ENCODE measurements at regions not wholly inside any gene's neighbourhood (a gene's known extent, or its start where the extent isn't known, plus 50 kb on each side); places are given as distances from the start of the nearest gene placed in this dataset.

DNA sequence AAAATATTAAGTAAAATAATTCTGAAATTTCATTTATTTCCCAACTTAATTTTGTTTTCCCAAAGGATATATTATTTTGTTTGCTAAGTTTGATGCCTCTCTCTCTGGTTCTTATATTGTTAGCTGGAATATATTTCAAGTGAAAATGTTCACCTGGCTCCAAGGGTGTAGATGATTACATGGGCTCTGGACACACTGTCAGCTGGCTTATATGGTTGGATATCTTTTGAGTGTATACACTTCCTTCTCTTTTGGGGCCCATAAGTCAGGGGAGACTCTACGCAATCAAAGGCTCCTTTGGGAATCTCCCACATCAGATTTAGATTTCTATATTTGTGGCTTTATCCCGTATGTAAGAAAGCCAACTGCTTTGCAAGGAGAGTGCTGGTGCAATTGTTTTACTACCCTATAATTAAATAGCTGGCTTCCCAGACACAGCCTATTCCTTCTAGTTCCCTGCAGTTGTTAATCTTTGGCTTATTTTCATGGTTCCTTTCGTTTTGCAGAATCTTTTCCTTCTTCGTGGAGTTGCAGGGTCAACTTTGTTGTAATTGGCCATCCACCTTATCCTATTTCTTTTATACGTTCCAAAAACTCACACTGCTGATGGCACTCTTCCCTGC lies 225.7 kb downstream of the DPH6 start:
- no peak for DNase-seq

DNA sequence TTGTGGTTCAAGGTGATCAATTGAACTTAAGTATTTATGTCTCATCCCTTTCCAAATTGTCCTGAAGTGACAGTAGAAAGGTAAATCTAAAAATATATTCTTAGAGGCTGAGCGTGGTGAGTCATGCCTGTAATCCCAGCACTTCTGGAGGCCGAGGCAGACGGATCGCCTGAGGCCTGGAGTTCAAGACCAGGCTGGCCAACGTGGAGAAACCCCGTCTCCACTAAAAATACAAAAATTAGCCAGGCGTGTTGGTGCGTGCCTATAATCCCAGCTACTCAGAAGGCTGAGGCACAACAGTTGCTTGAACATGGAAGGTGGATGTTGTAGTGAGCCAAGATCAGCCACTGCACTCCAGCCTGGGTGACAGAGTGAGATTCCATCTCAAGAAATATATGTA lies 226.6 kb downstream of the DPH6 start:
- no peak for DNase-seq

DNA sequence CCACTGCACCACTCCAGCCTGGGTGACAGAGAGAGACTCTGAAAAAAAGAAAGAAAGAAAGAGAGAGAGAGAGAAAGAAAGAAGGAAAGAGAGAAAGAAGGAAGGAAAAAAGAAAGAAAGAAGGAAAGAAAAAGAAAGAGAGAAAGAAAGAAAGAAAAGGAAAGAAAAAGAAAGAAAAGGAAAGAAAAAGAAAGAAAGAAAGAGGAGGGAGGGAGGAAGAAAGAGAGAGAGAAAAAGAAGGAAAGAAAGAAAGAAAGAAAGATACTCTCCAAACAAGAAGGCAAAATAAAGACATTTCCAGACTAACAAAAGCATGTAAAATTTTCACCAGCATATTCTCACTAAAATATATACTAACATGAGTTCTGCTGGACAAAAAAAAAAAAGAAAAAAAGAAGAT lies 228.7 kb downstream of the DPH6 start:
- no peak for DNase-seq

DNA sequence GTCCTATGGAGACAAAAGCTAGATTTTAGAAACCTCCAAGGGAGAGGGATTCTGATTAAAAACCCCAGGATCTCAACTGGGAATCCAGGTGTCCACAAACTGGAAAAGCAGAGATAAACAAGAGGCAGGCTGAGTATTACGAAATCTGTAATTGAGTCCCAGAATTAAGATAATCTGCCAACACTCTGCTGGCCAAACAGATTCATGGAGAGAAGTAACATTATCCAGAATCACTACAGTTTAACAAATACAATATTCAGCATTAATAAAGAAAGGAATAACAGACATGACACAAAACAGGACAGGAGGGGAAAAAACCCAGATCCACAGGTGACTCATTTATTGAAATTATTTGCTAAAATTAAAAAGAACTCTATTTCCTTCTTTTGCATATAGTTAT lies 227.2 kb upstream of the NANOGP8 start:
- DNase-seq: no peak

DNA sequence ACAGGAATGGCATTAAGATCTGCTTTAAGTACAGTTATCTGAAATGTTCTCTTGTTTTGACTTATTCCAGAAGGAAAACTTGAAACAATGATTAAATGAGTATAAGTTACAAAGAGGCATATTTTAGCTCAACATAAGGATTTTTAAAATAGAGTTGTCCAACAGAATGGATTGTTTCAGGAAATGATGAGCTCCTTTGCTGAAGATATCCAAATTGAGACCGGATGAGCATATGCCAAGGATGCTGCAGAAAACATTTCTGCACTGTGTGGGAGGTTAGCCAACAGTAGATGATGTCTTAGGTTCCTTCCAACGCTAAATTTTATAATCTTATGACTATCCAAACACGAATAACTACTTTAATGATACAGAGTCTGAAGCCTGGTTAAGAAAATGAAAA lies 226.5 kb upstream of the NANOGP8 start:
- DNase-seq: no peak

DNA sequence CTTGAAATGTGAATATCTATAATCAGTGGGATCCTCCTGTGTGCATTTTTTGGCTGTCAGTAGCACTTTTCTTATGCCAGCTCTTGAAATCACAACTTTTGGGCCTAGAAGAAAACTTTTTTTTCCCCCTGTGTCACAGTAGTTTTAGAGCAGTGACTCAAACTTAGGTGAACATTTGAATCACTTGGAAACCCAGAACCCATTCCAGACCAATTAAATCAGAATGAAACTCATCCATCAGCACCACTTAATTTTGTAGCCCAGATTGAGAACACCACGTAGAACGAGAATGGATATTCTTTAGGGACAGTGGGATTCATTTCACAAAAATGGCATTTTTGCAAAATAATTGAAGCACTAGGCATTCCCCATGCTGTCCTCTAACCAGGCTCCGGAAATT lies 224.8 kb upstream of the NANOGP8 start:
- no peak for DNase-seq

DNA sequence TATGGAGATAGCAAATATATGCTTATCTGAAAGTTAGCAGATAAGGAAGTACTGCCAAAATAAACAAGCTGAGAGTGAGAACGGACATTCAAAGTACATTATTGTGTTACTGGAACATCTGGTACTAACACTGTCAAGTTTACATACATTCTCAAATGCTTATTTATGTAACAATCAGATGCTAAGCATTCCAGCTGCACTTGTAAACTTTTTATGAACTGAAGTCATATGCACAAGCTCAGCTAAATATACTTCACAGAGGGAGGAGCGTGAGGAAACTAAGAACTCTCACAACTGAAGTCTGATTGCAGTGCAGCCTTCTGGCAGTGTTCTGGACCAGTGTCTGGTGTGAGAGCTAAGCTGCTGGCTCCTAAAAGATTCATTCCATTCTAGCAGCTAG lies 223.7 kb upstream of the NANOGP8 start:
- no peak for DNase-seq

DNA sequence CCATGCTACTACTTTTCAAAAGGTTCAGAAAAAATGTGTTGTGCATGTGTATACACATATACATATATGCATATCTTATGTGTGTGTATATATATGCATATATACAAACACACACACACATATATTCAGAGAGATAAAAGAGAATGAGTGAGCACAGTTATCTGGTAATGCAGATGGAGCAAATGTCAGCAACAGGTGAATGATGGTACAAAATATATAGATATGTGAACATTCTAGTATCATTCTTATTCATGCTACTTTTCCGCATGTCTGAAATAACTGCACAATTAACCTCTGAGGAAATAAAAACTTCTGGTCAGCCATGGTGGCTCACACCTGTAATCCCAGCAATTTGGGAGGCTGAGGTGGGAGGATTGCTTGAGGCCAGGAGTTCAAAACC lies 222.6 kb upstream of the NANOGP8 start:
- no peak for DNase-seq

DNA sequence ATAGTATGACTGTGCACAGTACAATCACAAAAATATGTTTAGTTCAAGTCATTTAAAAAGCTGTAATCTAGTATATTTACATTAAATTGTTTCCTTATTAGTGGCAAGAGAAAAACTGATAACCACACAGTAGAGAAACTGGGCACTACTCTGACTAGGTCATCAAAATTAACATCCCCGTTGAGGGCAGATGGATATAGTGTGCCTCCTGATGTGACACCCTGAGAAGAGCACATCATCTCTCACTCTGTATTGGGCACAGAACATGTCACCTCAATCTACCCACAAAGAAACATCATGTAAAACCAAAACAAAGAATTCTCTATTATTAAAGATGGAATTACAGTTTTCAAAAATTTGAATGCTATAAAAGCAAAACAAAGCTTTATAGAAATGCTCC lies 221.9 kb upstream of the NANOGP8 start:
- no peak for DNase-seq

DNA sequence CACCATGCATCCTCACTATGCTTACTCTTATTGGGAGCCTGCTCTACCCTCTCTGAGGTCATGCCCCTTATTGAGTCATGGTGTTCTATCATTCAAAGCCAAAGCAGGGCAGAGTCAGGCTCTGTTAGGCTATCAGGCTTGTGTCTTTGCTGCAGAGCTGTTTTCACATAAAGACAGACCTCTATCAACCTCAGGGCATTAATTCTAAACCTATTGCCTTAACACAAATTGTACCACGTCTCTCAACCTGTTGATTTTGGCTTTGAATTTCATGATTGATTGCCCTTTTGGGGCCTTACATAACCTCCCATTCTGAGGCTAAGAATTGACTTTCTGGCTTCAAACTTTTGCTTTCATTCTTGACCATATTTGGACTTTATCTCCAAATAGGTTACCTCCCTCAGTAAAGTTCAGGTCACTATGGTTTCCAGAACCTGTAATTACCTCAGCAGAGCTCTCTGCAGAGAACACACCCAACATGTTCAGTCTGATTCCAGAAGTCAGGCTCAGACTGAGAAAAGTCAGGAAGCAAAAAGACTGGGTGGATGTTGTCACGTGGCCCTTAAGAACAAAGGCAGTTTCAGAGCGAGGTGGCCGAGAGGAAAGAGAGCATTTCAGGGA lies 221.4 kb upstream of the NANOGP8 start:
- no peak for DNase-seq

DNA sequence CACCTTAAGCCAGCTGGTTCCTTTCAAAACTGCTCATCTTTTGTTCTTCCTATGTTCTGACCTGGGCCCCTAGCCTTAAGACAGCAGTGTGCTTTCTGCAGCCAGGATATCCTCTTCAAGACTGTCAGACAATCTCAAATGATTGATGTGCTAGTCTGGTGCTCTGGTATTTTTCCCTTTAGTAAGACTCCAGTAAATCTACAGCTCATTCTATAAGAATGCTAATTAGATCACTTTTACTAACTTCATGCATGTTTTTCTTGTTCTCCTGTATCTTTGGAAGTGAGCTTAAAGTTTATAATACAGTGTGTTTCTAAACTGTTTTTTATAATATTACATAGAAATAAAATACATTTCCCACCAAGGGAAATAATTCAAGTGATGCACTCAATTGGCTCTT lies 220.9 kb upstream of the NANOGP8 start:
- DNase-seq: no peak

DNA sequence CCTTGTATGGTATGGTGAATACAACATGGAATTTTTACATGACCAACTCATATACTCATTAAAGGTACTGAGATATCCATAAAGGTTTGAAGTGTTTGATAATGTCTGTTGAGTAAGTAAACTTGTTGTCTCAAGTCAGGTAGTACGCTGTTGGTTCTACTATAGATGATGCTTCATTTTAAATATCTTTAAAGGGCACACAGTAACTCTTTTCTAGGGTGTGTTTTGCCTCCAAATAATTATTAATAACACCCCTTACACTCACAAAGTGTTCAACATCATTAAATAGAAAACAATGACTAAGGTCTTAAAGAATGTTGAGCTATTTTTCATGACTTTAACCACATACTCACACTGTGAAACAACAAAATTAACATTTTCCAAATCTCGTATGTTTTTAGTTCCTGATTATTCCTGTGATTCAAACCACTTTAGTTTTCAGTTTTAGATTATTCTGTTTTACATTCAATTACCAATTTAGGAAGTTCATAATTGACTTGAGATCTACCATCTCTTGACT lies 220.0 kb upstream of the NANOGP8 start:
- no peak for DNase-seq

DNA sequence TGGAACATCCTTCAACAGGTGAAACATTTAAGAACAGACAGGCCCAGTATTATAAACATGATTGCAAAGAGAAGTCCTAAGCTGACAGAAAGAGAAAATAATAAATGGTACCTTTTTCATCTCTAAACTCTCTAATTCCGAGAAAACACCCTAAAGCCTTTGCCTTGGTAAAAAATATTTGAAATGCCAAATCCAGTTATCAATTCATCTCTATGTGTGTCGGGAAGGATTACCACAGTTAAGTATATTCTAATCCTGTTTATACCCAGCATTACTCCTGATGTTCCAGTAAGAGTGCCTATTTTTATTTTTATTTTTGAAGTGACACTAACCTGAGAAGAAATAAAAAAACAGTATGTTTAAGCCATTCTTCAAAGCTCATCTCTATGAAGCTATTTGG lies 219.3 kb upstream of the NANOGP8 start:
- DNase-seq: no peak

DNA sequence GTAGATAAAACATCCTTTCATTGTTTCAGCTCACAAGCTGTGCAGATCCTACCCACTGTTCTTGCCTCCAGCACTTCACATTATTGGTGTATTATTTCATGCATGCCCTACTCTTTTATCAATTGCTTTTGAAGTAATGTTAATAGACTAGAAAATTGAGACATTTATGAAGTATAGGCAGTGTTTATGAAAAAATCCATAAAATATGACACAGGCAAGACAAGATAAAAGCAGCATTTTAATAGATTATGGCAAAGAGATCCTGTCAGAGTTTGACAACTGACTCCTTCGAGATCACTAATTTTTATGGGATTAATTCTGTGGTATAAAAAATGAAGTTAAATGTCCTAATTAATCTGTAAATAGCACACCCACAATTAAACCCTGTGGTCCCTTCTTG lies 217.2 kb upstream of the NANOGP8 start:
- no peak for DNase-seq

DNA sequence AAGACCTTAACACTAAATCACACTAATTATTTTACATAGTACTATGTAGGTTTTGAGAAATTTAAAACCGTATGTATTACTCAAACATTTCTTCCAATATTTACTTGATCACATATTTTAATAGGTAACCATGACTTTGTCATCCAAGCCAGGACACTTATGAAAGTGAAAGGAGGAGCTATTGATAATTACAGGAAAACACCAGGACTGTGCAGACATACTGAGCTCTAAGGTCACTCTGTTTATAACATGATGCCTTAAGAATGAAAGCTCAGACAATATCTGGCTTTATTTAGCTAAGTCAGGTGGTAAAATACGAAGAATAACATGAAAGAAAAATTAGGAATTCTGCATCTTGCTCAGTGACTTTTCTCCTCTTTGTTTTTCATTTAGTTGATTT lies 216.0 kb upstream of the NANOGP8 start:
- no peak for DNase-seq

DNA sequence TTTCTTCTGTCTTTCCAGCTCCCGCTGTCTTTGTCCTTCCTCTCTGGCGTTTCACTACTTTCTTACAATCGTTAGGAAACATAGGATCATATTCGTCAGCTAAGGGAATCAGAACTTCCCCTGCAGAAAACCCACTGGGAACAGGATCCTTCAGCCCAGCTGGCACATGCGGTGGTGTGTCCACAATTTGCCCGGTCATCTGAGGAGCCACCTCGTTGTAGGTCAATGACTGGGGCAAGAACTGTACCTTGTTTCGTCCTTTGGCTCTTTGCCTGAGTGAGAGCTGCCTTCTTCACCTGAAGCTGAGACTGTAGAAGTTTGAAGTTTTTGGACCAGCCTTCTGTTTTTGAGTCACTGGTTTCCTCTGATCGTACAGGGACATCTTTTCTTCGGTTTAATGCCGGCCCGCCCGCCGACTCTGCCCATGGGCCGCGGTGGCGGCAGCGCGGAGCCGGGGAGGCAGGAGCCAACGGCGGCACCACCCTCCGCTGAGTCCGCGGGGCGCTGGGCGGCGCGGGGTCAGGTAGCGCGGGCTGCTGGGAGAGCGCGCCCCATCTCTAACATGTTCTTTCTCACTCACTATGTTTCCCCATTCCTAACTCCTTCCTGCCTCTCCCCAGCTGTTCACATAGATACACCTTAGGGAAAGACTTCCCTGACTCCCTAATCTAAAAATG lies 214.1 kb upstream of the NANOGP8 start:
- DNase-seq: no peak

DNA sequence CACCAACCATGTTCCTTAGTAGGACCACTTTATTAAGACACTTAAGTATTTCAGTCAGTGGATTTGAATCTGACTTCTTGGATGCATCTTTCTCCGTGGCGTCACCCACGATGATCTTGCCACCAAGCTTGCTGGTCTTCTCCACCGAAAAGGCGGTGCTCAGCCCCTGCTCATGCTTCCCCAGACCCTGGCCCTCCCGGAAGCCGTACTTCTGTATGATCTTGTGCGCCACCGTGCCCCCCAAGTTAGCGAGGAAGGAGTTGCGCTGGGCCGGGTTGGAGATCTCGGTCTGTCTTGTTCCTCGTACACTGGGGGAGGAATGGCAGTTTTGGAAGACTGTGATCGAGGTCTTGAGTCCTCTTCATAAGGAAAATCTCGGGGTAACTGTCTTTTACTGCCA lies 213.4 kb upstream of the NANOGP8 start:
- DNase-seq: no peak

DNA sequence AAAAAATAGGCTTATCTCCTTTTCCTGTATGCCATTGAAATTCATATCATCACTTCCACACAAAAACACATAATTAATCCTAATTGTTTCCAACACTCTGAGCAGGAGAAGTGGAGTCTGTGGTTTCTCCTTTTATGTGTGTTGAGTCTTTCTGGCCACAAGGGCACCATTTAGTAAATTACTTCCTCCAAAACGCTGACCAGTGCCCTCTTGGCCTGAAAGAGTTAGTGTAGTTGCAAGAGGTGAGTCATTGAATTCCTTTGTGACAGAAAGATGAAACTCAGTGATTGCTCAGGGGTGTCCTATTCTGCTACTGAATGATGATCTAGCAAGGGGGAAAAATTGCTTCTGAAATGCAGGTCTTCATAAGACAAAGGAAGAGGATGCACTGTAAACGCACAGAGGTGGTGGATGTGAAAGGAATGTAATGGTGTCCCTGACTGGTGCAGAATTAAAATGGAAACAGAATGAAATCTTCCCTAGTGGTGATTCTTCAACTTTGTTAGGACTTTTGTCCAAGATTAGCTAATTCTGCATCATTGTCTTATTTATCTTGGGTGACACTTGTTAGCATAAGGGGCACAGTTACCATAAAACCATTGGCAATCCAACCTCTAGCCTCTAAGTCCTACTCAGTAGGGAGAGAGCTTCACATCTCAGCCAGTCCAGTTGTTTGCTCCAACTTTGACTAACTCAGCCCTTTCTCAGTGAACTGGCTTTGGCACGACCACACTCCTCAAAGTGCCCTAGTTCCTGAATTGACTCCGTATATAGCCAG lies 208.4 kb upstream of the NANOGP8 start:
- DNase-seq: no peak

DNA sequence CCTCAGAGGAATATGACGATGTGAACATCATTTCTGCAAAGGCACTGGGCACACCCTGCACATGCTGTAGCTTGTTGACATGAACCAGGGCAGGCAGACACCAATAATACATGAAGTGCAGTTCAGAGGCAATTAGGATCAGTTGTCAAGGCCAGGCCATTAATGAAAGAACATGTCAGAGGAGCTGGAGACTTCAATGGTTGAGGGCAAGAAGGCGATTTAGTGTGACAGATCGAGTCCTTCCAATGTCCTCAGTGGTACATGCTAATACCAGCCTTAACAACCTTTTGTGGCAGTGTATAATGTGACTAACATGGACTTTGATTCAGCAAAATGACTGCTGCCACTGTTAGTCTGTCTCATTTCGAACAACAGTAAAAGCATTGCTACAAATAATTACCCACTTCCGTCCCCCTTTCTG lies 205.2 kb upstream of the NANOGP8 start:
- DNase-seq: no peak

DNA sequence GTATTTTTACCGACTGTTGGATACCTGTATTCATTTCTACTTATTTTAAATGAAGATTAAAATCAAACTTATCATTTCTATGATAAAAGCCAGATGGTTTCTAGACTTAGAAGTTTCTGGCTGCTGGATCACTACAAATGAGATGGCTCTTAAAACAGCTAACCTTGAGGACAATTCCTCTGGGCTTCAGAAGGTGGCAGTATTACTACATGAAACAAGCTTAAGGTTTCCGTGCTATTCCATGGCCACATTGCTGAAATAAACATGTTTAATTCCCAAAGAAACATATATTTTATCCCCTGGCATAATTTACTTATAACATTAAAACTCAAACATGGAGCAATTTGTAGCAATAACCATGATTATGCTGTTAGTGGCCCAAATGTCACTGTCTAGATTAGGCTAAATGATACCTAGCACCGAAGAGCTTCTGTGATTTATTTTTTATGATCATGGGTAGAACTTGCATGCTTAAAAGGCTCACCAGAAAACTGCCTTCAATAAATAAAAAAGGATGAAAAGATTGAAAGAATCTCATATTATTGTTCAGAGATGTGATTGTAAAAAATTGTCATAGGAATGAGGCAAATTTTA lies 204.0 kb upstream of the NANOGP8 start:
- peak; percentile 69 for DNase-seq

DNA sequence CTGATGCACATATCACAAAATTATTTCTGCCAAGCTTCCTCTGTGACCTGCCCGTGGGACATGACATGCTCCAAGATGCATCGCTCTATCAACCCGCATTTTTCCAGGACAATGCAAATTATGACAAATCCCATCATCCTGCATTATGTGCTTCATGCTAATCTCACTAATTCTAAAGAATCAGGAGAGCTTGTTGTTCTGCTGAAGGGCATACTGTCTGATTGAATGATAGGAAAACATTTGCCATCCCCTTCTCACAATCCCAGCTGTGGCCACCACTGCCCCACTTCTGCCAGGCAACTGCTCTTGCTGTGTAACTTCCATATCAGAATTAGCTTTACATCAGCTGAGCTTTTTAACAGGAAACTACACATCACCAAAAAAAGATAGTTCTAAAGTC lies 203.5 kb upstream of the NANOGP8 start:
- DNase-seq: no peak

DNA sequence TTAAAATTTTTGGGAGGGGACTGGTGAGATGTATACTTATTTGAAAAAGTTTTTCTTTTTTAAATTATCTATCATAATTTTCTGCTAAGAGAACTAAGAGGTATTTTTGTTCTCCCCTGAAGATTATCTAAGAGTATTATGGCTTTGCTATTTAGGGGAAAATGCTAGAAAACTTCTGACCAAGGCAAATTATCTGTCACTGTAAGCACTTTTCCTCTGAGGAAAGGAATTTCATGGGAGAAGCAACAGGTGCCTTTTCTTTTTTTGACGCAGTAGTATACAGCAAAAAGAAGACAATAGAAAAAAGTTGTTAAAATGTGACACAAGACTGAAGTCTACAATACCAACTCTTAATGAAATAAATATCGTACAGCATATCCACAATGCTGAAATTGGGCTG lies 201.6 kb upstream of the NANOGP8 start:
- no peak for DNase-seq

DNA sequence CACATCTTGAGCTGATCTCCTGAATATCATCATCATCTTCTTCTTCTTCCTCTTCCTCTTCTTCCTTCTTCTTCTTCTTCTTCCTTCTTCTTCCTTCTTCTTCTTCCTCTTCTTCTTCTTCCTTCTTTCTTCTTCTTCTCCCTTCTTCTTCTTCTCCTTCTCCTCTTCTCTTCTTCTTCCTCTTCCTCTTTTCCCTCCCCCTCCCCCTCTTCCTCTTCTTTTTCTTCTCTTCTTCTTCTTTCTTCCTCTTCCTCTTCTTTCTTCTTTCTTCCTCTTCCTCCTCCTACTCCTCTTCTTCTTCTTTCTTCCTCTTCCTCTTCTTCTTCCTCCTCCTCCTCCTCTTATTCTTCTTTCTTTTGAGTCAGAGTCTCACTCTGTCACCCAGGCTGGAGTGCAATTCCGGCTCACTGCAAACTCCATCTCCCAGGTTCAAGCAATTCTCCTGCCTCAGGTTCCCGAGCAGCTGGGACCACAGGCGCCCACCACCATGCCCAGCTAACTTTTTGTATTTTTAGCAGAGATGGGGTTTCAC lies 197.9 kb upstream of the NANOGP8 start:
- DNase-seq: no peak
